Stimulated activated CD4-positive, alpha-beta T cell treated with anti-CD3 and anti-CD28 coated beads, Interleukin-4, amount 100 ng/mL, for 24 hours (primary cell): ENCODE measurements at regions not wholly inside any gene's neighbourhood (a gene's known extent, or its start where the extent isn't known, plus 50 kb on each side); places are given as distances from the start of the nearest gene placed in this dataset.
"Not testable (repeated sequence)": the region's sequence is repeated elsewhere in the genome, so short reads cannot be mapped to it uniquely, and the experiment has no call there.

ENCODE experiments used
- DNase-seq: peaks from one replicate; pipeline ENCODE4 v3.0.0-alpha.2; 2020

- DNase-seq, result no peak
Observed at GRCh38 chr3:159280386-159281191, 478.7 kb downstream of the MFSD1 start.

GRCh38 chr3:159293493-159293892, 491.6 kb downstream of the MFSD1 start:
- no peak for DNase-seq

GRCh38 chr3:159301961-159302360, 500.1 kb downstream of the MFSD1 start:
- DNase-seq, result no peak

GRCh38 chr3:159305017-159305416, 503.2 kb downstream of the MFSD1 start:
- no peak for DNase-seq

- DNase-seq, result not testable (repeated sequence)
Observed at GRCh38 chr3:159316706-159317105, 514.9 kb downstream of the MFSD1 start.

- no peak for DNase-seq
Observed at GRCh38 chr3:159319156-159319555, 517.3 kb downstream of the MFSD1 start.

GRCh38 chr3:159322322-159322939, 520.6 kb downstream of the MFSD1 start:
- no peak for DNase-seq

GRCh38 chr3:159323848-159324247, 522.0 kb downstream of the MFSD1 start:
- DNase-seq, result no peak

- no peak for DNase-seq
Observed at GRCh38 chr3:159326998-159327397, 525.1 kb downstream of the MFSD1 start.

- DNase-seq, result no peak
Observed at GRCh38 chr3:159332535-159333099, 530.8 kb downstream of the MFSD1 start.

- DNase-seq, result no peak
Observed at GRCh38 chr3:159339131-159339530, 537.3 kb downstream of the MFSD1 start.

GRCh38 chr3:159340877-159341500, 539.1 kb downstream of the MFSD1 start:
- DNase-seq, result no peak

GRCh38 chr3:159346271-159346903, 544.5 kb downstream of the MFSD1 start:
- no peak for DNase-seq

GRCh38 chr3:159348431-159348830, 546.6 kb downstream of the MFSD1 start:
- no peak for DNase-seq

- no peak for DNase-seq
Observed at GRCh38 chr3:159356606-159357005, 554.8 kb downstream of the MFSD1 start.

GRCh38 chr3:159364511-159364910, 562.7 kb downstream of the MFSD1 start:
- no peak for DNase-seq

GRCh38 chr3:159366476-159366875, 564.6 kb downstream of the MFSD1 start:
- DNase-seq, result no peak

- no peak for DNase-seq
Observed at GRCh38 chr3:159371961-159372360, 570.1 kb downstream of the MFSD1 start.

- no peak for DNase-seq
Observed at GRCh38 chr3:159378396-159379194, 576.7 kb downstream of the MFSD1 start.

- no peak for DNase-seq
Observed at GRCh38 chr3:159380891-159381290, 579.0 kb downstream of the MFSD1 start.

GRCh38 chr3:159390656-159391212, 588.9 kb downstream of the MFSD1 start:
- DNase-seq, result no peak

- DNase-seq, result not testable (repeated sequence)
Observed at GRCh38 chr3:159397683-159398082, 591.0 kb upstream of the IL12A start.
